SK-N-DZ (cell line): ENCODE measurements at regions not wholly inside any gene's neighbourhood (a gene's known extent, or its start where the extent isn't known, plus 50 kb on each side); places are given as distances from the start of the nearest gene placed in this dataset.
"Not testable (repeated sequence)": the region's sequence is repeated elsewhere in the genome, so short reads cannot be mapped to it uniquely, and the experiment has no call there.

Experiments used
- DNase-seq: peaks from one replicate; pipeline ENCODE4 v3.0.0-alpha.2; 2015; ENCODE audit warnings: low spot score

- DNase-seq = no peak
These were observed 132.8 kb upstream of the NR2F2 start for GRCh38 chr15:96197721-96198120.

GRCh38 chr15:96199111-96199510 lies 131.4 kb upstream of the NR2F2 start:
- DNase-seq = no peak

GRCh38 chr15:96200357-96200967 lies 130.0 kb upstream of the NR2F2 start:
- no peak for DNase-seq

- no peak for DNase-seq
These were observed 128.8 kb upstream of the NR2F2 start for GRCh38 chr15:96201696-96202095.

GRCh38 chr15:96205588-96205987 lies 124.9 kb upstream of the NR2F2 start:
- not testable (repeated sequence) for DNase-seq

- DNase-seq = no peak
These were observed 123.0 kb upstream of the NR2F2 start for GRCh38 chr15:96207377-96208006.

GRCh38 chr15:96209285-96209735 lies 121.2 kb upstream of the NR2F2 start:
- no peak for DNase-seq

- DNase-seq = no peak
These were observed 117.5 kb upstream of the NR2F2 start for GRCh38 chr15:96213045-96213444.

GRCh38 chr15:96213896-96214295 lies 116.6 kb upstream of the NR2F2 start:
- no peak for DNase-seq

GRCh38 chr15:96216481-96216880 lies 114.0 kb upstream of the NR2F2 start:
- DNase-seq = not testable (repeated sequence)

- no peak for DNase-seq
These were observed 112.5 kb upstream of the NR2F2 start for GRCh38 chr15:96217983-96218382.

- DNase-seq = no peak
These were observed 111.7 kb upstream of the NR2F2 start for GRCh38 chr15:96218623-96219455.

GRCh38 chr15:96219681-96220080 lies 110.8 kb upstream of the NR2F2 start:
- DNase-seq = no peak

- no peak for DNase-seq
These were observed 109.8 kb upstream of the NR2F2 start for GRCh38 chr15:96220657-96221056.

GRCh38 chr15:96222981-96223380 lies 107.5 kb upstream of the NR2F2 start:
- peak; percentile 24 for DNase-seq

- no peak for DNase-seq
These were observed 106.6 kb upstream of the NR2F2 start for GRCh38 chr15:96223939-96224338.

- DNase-seq = no peak
These were observed 104.7 kb upstream of the NR2F2 start for GRCh38 chr15:96225642-96226259.

GRCh38 chr15:96230526-96231181 lies 99.8 kb upstream of the NR2F2 start:
- DNase-seq = no peak

GRCh38 chr15:96232335-96232734 lies 98.2 kb upstream of the NR2F2 start:
- no peak for DNase-seq

GRCh38 chr15:96234109-96234892 lies 96.2 kb upstream of the NR2F2 start:
- peak; percentile 47 for DNase-seq

GRCh38 chr15:96237002-96237401 lies 93.5 kb upstream of the NR2F2 start:
- DNase-seq = no peak
